WTC11 (cell line): ENCODE measurements at regions not wholly inside any gene's neighbourhood (a gene's known extent, or its start where the extent isn't known, plus 50 kb on each side); places are given as distances from the start of the nearest gene placed in this dataset.

ENCODE experiments used
- ATAC-seq: fragments of 200-7000 bp; cut with Tn5 transposase; 2 replicates; pipeline ENCODE4 v1.10.0; 2021; ENCODE audit warnings: mild to moderate bottlenecking, moderate library complexity
- CTCF ChIA-PET: fragments of 300-600 bp; sonication (Branson Sonifier 250); formaldehyde crosslinking; loops from one replicate; lab custom pipeline; 2021; ENCODE audit warnings: antibody characterized with exemption; lab: Charles Lee
- POLR2A ChIA-PET: fragments of 350-600 bp; sonication (Branson Sonifier 250); formaldehyde crosslinking; loops from one replicate; lab custom pipeline; 2021; ENCODE audit warnings: antibody characterized with exemption; lab: Charles Lee
- DNase-seq: peaks from one replicate; pipeline ENCODE4 v3.0.0; 2021; ENCODE audit warnings: low spot score
- H3K27ac Mint-ChIP-seq: 2 replicates; pipeline ENCODE4 v1.8.0; 2021; ENCODE audit warnings: mixed read lengths
- H3K27me3 Mint-ChIP-seq: 2 replicates; pipeline ENCODE4 v1.8.0; 2021; ENCODE audit warnings: low read depth, mild to moderate bottlenecking, moderate library complexity, mixed read lengths
- H3K36me3 Mint-ChIP-seq: 2 replicates; pipeline ENCODE4 v1.8.0; 2021; ENCODE audit warnings: mixed read lengths
- H3K4me1 Mint-ChIP-seq: 2 replicates; pipeline ENCODE4 v1.8.0; 2022; ENCODE audit warnings: mixed read lengths
- H3K4me3 Mint-ChIP-seq: 2 replicates; pipeline ENCODE4 v1.8.0; 2021; ENCODE audit warnings: mild to moderate bottlenecking, moderate library complexity, mixed read lengths
- H3K9me3 Mint-ChIP-seq: 2 replicates; pipeline ENCODE4 v1.8.0; 2021; ENCODE audit warnings: mixed read lengths
- CREB1 ChIP-seq: sonication (generic); formaldehyde crosslinking; IDR thresholded peaks from 2 replicates; pipeline ENCODE4 v1.8.0; 2023; ENCODE audit warnings: mild to moderate bottlenecking, missing genetic modification reagents
- ELF4 ChIP-seq: sonication (generic); formaldehyde crosslinking; IDR thresholded peaks from 2 replicates; pipeline ENCODE4 v1.8.1; 2022; ENCODE audit warnings: low read depth, mild to moderate bottlenecking, moderate library complexity, missing genetic modification reagents
- FOXJ3 ChIP-seq: sonication (generic); formaldehyde crosslinking; IDR thresholded peaks from 2 replicates; pipeline ENCODE4 v1.9.0; 2021; ENCODE audit warnings: missing genetic modification reagents, mild to moderate bottlenecking, borderline replicate concordance
- FOXP1 ChIP-seq: sonication (generic); formaldehyde crosslinking; IDR thresholded peaks from 2 replicates; pipeline ENCODE4 v1.8.0; 2022; ENCODE audit warnings: missing genetic modification reagents, mild to moderate bottlenecking, moderate library complexity, borderline replicate concordance
- HMGA2 ChIP-seq: fragments of 250-450 bp; sonication (Bioruptor Pico); IDR thresholded peaks from 2 replicates; pipeline ENCODE4 v1.4.0; 2021; ENCODE audit warnings: mild to moderate bottlenecking, moderate library complexity
- MYBL2 ChIP-seq: sonication (generic); formaldehyde crosslinking; IDR thresholded peaks from 2 replicates; pipeline ENCODE4 v1.8.1; 2023; ENCODE audit warnings: mild to moderate bottlenecking, moderate library complexity, missing genetic modification reagents
- NFYB ChIP-seq: sonication (generic); formaldehyde crosslinking; conservative IDR thresholded peaks from 2 replicates; pipeline ENCODE4 v1.8.0; 2022; ENCODE audit warnings: low read depth, missing genetic modification reagents
- RELA ChIP-seq: sonication (generic); formaldehyde crosslinking; IDR thresholded peaks from 2 replicates; pipeline ENCODE4 v1.8.1; 2022; ENCODE audit warnings: missing genetic modification reagents, mild to moderate bottlenecking, borderline replicate concordance
- RORB ChIP-seq: fragments of 250-450 bp; sonication (Bioruptor Pico); IDR thresholded peaks from 2 replicates; pipeline ENCODE4 v1.9.0; 2021; ENCODE audit warnings: mild to moderate bottlenecking
- SMAD4 ChIP-seq: sonication (generic); formaldehyde crosslinking; IDR thresholded peaks from 2 replicates; pipeline ENCODE4 v1.8.0; 2022; ENCODE audit warnings: mild to moderate bottlenecking, missing genetic modification reagents
- SOX15 ChIP-seq: fragments of 250-450 bp; sonication (Bioruptor Pico); IDR thresholded peaks from 2 replicates; pipeline ENCODE4 v1.9.0; 2021; ENCODE audit warnings: mild to moderate bottlenecking
- TP53 ChIP-seq: sonication (generic); formaldehyde crosslinking; IDR thresholded peaks from 2 replicates; pipeline ENCODE4 v1.8.1; 2023; ENCODE audit warnings: mild to moderate bottlenecking, missing genetic modification reagents
- ZBTB21 ChIP-seq: sonication (generic); formaldehyde crosslinking; IDR thresholded peaks from 2 replicates; pipeline ENCODE4 v1.8.1; 2023; ENCODE audit warnings: mild to moderate bottlenecking, missing genetic modification reagents, borderline replicate concordance
- ZNF219 ChIP-seq: sonication (generic); formaldehyde crosslinking; IDR thresholded peaks from 2 replicates; pipeline ENCODE4 v1.8.0; 2023; ENCODE audit warnings: missing genetic modification reagents, mild to moderate bottlenecking, borderline replicate concordance
- ZNF263 ChIP-seq: sonication (generic); formaldehyde crosslinking; IDR thresholded peaks from 2 replicates; pipeline ENCODE4 v1.8.1; 2022; ENCODE audit warnings: low read depth, mild to moderate bottlenecking, moderate library complexity, missing genetic modification reagents
- ZNF416 ChIP-seq: fragments of 250-450 bp; sonication (Bioruptor Pico); IDR thresholded peaks from 2 replicates; pipeline ENCODE4 v1.9.0; 2021; ENCODE audit warnings: mild to moderate bottlenecking, inconsistent platforms
- ZNF423 ChIP-seq: fragments of 250-450 bp; sonication (Bioruptor Pico); IDR thresholded peaks from 2 replicates; pipeline ENCODE4 v2.1.2; 2022; ENCODE audit warnings: mild to moderate bottlenecking, moderate library complexity
- TF ChIP-seq, protein P1 (sequence below): sonication (generic); formaldehyde crosslinking; IDR thresholded peaks from 2 replicates; pipeline ENCODE4 v1.8.1; 2023; ENCODE audit warnings: mild to moderate bottlenecking, missing genetic modification reagents, moderate library complexity
- TF ChIP-seq, protein P2 (sequence below): sonication (generic); formaldehyde crosslinking; IDR thresholded peaks from 2 replicates; pipeline ENCODE4 v1.8.1; 2023; ENCODE audit warnings: mild to moderate bottlenecking, moderate library complexity, missing genetic modification reagents
- TF ChIP-seq, protein P3 (sequence below): sonication (generic); formaldehyde crosslinking; IDR thresholded peaks from 2 replicates; pipeline ENCODE4 v1.8.1; 2022; ENCODE audit warnings: mild to moderate bottlenecking, missing genetic modification reagents, moderate library complexity, borderline replicate concordance
- TF ChIP-seq, protein P4 (sequence below): sonication (generic); formaldehyde crosslinking; IDR thresholded peaks from 2 replicates; pipeline ENCODE4 v1.8.1; 2023; ENCODE audit warnings: mild to moderate bottlenecking, missing genetic modification reagents, moderate library complexity
- TF ChIP-seq, protein P5 (sequence below): fragments of 250-450 bp; sonication (Bioruptor Pico); IDR thresholded peaks from 2 replicates; pipeline ENCODE4 v1.9.0; 2021; ENCODE audit warnings: moderate library complexity, mild to moderate bottlenecking, inconsistent platforms, borderline replicate concordance
- TF ChIP-seq, protein P6 (sequence below): fragments of 250-450 bp; sonication (Bioruptor Pico); IDR thresholded peaks from 2 replicates; pipeline ENCODE4 v1.9.0; 2021; ENCODE audit warnings: mild to moderate bottlenecking
- TF ChIP-seq, protein P7 (sequence below): sonication (generic); formaldehyde crosslinking; IDR thresholded peaks from 2 replicates; pipeline ENCODE4 v1.8.1; 2023; ENCODE audit warnings: mild to moderate bottlenecking, missing genetic modification reagents
- TF ChIP-seq, protein P8 (sequence below): fragments of 250-450 bp; sonication (Bioruptor Pico); IDR thresholded peaks from 2 replicates; pipeline ENCODE4 v1.9.0; 2021; ENCODE audit warnings: mild to moderate bottlenecking, borderline replicate concordance

DNA sequence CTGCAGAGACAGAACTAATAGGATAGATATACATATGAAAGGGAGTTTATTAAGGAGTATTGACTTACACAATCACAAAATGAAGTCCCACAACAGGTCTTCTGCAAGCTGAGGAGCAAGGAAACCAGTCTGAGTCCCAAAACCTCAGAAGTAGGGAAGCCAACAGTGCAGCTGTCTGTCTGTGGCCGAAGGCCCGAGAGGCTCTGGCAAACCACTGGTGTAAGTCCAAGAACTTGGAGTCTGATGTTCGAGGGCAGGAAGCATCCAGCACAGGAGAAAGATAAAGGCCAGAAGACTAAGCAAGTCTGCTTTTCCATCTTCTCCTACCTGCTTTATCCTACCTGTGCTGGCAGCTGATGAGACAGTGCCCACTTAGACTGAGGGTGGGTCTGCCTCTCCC, 89.6 kb downstream of the MXRA5 start (continued):
- TF ChIP-seq, protein P1, sequence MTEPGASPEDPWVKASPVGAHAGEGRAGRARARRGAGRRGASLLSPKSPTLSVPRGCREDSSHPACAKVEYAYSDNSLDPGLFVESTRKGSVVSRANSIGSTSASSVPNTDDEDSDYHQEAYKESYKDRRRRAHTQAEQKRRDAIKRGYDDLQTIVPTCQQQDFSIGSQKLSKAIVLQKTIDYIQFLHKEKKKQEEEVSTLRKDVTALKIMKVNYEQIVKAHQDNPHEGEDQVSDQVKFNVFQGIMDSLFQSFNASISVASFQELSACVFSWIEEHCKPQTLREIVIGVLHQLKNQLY (CRISPR knock-in tag): no peak
- no peak for TF ChIP-seq MYBL2
- no peak for TF ChIP-seq CREB1 (CRISPR knock-in tag)
- no peak for TF ChIP-seq TP53 (CRISPR knock-in tag)
- TF ChIP-seq ELF4 (CRISPR knock-in tag): no peak
- TF ChIP-seq FOXP1 (CRISPR knock-in tag): no peak
- TF ChIP-seq, protein P2, sequence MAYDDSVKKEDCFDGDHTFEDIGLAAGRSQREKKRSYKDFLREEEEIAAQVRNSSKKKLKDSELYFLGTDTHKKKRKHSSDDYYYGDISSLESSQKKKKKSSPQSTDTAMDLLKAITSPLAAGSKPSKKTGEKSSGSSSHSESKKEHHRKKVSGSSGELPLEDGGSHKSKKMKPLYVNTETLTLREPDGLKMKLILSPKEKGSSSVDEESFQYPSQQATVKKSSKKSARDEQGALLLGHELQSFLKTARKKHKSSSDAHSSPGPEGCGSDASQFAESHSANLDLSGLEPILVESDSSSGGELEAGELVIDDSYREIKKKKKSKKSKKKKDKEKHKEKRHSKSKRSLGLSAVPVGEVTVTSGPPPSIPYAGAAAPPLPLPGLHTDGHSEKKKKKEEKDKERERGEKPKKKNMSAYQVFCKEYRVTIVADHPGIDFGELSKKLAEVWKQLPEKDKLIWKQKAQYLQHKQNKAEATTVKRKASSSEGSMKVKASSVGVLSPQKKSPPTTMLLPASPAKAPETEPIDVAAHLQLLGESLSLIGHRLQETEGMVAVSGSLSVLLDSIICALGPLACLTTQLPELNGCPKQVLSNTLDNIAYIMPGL (CRISPR knock-in tag): no peak
- no peak for TF ChIP-seq ZNF219 (CRISPR knock-in tag)
- TF ChIP-seq, protein P3, sequence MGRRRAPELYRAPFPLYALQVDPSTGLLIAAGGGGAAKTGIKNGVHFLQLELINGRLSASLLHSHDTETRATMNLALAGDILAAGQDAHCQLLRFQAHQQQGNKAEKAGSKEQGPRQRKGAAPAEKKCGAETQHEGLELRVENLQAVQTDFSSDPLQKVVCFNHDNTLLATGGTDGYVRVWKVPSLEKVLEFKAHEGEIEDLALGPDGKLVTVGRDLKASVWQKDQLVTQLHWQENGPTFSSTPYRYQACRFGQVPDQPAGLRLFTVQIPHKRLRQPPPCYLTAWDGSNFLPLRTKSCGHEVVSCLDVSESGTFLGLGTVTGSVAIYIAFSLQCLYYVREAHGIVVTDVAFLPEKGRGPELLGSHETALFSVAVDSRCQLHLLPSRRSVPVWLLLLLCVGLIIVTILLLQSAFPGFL: no peak
- TF ChIP-seq SOX15 (CRISPR knock-in tag): no peak
- no peak for TF ChIP-seq ZNF263
- TF ChIP-seq, all 79 proteins: peak for 0

DNA sequence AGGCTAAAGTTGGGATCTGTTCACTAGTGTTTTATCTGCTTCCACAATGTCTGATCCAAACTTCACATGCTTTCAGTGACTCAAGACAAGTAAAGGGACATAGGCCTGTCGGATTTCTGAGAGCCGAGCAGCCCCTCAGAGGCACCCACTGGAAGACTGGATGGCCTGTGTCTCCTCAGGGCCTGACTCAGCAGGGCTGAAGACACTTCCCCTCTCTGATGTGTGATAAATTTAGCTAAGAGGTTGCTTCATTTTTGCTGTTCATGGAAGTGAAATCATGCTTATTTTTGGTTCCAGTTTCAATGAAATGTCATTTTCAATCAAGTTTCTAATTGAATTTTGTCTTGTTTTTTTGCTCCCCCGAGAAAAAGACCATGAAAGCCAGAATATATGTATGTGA, 93.7 kb downstream of the MXRA5 start:
- H3K4me1 Mint-ChIP-seq: no peaks in the 10 kb centered on the region
- no peak for TF ChIP-seq ZNF423
- TF ChIP-seq, protein P4, sequence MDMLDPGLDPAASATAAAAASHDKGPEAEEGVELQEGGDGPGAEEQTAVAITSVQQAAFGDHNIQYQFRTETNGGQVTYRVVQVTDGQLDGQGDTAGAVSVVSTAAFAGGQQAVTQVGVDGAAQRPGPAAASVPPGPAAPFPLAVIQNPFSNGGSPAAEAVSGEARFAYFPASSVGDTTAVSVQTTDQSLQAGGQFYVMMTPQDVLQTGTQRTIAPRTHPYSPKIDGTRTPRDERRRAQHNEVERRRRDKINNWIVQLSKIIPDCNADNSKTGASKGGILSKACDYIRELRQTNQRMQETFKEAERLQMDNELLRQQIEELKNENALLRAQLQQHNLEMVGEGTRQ (CRISPR knock-in tag): no peak
- TF ChIP-seq CREB1 (CRISPR knock-in tag): no peak
- no peak for TF ChIP-seq SMAD4 (CRISPR knock-in tag)
- TF ChIP-seq RORB (CRISPR knock-in tag): no peak
- no peak for TF ChIP-seq HMGA2 (CRISPR knock-in tag)
- TF ChIP-seq NFYB (CRISPR knock-in tag): no peak
- no peak for TF ChIP-seq TP53 (CRISPR knock-in tag)
- TF ChIP-seq ZNF263: no peak
- no peak for TF ChIP-seq ZNF416 (CRISPR knock-in tag)
- TF ChIP-seq, protein P5, sequence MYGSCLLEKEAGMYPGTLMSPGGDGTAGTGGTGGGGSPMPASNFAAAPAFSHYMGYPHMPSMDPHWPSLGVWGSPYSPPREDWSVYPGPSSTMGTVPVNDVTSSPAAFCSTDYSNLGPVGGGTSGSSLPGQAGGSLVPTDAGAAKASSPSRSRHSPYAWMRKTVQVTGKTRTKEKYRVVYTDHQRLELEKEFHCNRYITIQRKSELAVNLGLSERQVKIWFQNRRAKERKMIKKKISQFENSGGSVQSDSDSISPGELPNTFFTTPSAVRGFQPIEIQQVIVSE: no peak
- no peak for TF ChIP-seq RELA (CRISPR knock-in tag)
- no peak for TF ChIP-seq ZBTB21 (CRISPR knock-in tag)
- TF ChIP-seq, protein P6, sequence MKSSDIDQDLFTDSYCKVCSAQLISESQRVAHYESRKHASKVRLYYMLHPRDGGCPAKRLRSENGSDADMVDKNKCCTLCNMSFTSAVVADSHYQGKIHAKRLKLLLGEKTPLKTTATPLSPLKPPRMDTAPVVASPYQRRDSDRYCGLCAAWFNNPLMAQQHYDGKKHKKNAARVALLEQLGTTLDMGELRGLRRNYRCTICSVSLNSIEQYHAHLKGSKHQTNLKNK (CRISPR knock-in tag): no peak
- TF ChIP-seq FOXJ3 (CRISPR knock-in tag): no peak
- TF ChIP-seq, protein P7, sequence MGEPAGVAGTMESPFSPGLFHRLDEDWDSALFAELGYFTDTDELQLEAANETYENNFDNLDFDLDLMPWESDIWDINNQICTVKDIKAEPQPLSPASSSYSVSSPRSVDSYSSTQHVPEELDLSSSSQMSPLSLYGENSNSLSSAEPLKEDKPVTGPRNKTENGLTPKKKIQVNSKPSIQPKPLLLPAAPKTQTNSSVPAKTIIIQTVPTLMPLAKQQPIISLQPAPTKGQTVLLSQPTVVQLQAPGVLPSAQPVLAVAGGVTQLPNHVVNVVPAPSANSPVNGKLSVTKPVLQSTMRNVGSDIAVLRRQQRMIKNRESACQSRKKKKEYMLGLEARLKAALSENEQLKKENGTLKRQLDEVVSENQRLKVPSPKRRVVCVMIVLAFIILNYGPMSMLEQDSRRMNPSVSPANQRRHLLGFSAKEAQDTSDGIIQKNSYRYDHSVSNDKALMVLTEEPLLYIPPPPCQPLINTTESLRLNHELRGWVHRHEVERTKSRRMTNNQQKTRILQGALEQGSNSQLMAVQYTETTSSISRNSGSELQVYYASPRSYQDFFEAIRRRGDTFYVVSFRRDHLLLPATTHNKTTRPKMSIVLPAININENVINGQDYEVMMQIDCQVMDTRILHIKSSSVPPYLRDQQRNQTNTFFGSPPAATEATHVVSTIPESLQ (CRISPR knock-in tag): no peak
- TF ChIP-seq, protein P8, sequence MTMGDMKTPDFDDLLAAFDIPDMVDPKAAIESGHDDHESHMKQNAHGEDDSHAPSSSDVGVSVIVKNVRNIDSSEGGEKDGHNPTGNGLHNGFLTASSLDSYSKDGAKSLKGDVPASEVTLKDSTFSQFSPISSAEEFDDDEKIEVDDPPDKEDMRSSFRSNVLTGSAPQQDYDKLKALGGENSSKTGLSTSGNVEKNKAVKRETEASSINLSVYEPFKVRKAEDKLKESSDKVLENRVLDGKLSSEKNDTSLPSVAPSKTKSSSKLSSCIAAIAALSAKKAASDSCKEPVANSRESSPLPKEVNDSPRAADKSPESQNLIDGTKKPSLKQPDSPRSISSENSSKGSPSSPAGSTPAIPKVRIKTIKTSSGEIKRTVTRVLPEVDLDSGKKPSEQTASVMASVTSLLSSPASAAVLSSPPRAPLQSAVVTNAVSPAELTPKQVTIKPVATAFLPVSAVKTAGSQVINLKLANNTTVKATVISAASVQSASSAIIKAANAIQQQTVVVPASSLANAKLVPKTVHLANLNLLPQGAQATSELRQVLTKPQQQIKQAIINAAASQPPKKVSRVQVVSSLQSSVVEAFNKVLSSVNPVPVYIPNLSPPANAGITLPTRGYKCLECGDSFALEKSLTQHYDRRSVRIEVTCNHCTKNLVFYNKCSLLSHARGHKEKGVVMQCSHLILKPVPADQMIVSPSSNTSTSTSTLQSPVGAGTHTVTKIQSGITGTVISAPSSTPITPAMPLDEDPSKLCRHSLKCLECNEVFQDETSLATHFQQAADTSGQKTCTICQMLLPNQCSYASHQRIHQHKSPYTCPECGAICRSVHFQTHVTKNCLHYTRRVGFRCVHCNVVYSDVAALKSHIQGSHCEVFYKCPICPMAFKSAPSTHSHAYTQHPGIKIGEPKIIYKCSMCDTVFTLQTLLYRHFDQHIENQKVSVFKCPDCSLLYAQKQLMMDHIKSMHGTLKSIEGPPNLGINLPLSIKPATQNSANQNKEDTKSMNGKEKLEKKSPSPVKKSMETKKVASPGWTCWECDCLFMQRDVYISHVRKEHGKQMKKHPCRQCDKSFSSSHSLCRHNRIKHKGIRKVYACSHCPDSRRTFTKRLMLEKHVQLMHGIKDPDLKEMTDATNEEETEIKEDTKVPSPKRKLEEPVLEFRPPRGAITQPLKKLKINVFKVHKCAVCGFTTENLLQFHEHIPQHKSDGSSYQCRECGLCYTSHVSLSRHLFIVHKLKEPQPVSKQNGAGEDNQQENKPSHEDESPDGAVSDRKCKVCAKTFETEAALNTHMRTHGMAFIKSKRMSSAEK: no peak
- H3K9me3 Mint-ChIP-seq: peaks cover 5% of the 10 kb centered on the region; the same call in 1 of the 2 replicates
- ATAC-seq (no peak), DNase-seq (no peak)
- H3K27me3 Mint-ChIP-seq: peaks cover 3% of the 10 kb centered on the region; the same call in 1 of the 2 replicates
- H3K4me3 Mint-ChIP-seq: no peak overlapping the region
- POLR2A ChIA-PET: no interaction called here
- H3K36me3 Mint-ChIP-seq: no peaks in the 10 kb centered on the region
- H3K27ac Mint-ChIP-seq: no peak overlapping the region
- CTCF ChIA-PET: no interaction called here
